Colonic mucosa (tissue), 4 donors: ENCODE measurements at regions not wholly inside any gene's neighbourhood (a gene's known extent, or its start where the extent isn't known, plus 50 kb on each side); places are given as distances from the start of the nearest gene placed in this dataset.

ENCODE experiments used
- DNase-seq: peaks from one replicate; pipeline ENCODE4 v3.0.0-alpha.2; 2020
- H3K27ac ChIP-seq: fragments of 200-600 bp; one replicate; pipeline ENCODE4 v1.8.0; 2021
- H3K27me3 ChIP-seq: fragments of 200-600 bp; one replicate; pipeline ENCODE4 v1.8.0; 2021
- H3K36me3 ChIP-seq: fragments of 200-600 bp; one replicate; pipeline ENCODE4 v1.8.0; 2021
- H3K4me1 ChIP-seq: fragments of 200-600 bp; one replicate; pipeline ENCODE4 v1.8.0; 2021; ENCODE audit warnings: mild to moderate bottlenecking
- H3K4me3 ChIP-seq: fragments of 200-600 bp; one replicate; pipeline ENCODE4 v1.8.0; 2021
- H3K9ac ChIP-seq, 2 donors: one replicate each; pipeline ENCODE4 v1.7.0; 2013; ENCODE audit warnings: control low read depth in 2 of 2, low read depth in 2 of 2, low read length in 2 of 2
- H3K9me3 ChIP-seq: fragments of 200-600 bp; one replicate; pipeline ENCODE4 v1.8.0; 2021
- intact Hi-C: fragments of 100-400 bp; cut with DNase I; formaldehyde crosslinking; loops from one replicate; pipeline ENCODE4 v1.14.1; 2022
- TF ChIP-seq, protein P1 (sequence below): fragments of 200-600 bp; IDR thresholded peaks from one replicate; pipeline ENCODE4 v1.8.0; 2022; ENCODE audit warnings: antibody characterized with exemption, mild to moderate bottlenecking
- donor health status: healthy.
- donor health status: DM: no; HTN: no; CAD: no.
- donor health status: DM: no; HTN: no; CAD: no.

- intact Hi-C loops: no loop called here
These were observed 436.7 kb upstream of the KIF2A start for GRCh38 chr5:61869333-61869732.

DNA sequence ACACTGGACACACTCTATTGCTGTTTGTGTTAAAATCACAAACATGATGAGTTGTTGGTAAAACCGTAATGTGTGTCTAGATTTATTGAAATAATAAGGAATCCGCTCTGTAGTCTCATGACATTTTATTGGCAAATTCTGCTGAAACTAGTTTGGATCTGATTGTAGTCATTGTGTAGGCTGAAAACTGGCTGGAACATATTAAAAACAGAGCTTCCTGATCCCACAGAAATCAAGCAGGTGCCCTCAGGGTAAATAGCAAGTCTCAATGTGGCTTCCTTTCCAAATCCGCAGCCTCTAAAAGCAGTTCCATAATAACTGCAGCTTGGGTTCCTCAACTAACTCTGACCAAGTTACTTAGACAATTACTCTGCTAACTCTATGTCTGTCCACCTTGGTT lies 427.5 kb upstream of the KIF2A start:
- H3K9me3 ChIP-seq: no peaks in the 10 kb centered on the region
- no peaks in the 10 kb centered on the region for H3K36me3 ChIP-seq
- no peak overlapping the region for H3K27ac ChIP-seq
- H3K4me3 ChIP-seq: no peak overlapping the region
- TF ChIP-seq, protein P1, sequence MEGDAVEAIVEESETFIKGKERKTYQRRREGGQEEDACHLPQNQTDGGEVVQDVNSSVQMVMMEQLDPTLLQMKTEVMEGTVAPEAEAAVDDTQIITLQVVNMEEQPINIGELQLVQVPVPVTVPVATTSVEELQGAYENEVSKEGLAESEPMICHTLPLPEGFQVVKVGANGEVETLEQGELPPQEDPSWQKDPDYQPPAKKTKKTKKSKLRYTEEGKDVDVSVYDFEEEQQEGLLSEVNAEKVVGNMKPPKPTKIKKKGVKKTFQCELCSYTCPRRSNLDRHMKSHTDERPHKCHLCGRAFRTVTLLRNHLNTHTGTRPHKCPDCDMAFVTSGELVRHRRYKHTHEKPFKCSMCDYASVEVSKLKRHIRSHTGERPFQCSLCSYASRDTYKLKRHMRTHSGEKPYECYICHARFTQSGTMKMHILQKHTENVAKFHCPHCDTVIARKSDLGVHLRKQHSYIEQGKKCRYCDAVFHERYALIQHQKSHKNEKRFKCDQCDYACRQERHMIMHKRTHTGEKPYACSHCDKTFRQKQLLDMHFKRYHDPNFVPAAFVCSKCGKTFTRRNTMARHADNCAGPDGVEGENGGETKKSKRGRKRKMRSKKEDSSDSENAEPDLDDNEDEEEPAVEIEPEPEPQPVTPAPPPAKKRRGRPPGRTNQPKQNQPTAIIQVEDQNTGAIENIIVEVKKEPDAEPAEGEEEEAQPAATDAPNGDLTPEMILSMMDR: no peak
- intact Hi-C loops: no loop called here
- DNase-seq: no peak
- no peaks in the 10 kb centered on the region for H3K4me1 ChIP-seq
- H3K27me3 ChIP-seq: no peaks in the 10 kb centered on the region
- H3K9ac ChIP-seq: no peak overlapping the region

More at GRCh38 chr5:61869333-61869732, 436.7 kb upstream of the KIF2A start:
- Histone ChIP-seq H3K9ac (no peak overlapping the region), H3K4me3 (no peak overlapping the region), H3K9me3 (no peaks in the 10 kb centered on the region), H3K27me3 (no peaks in the 10 kb centered on the region), H3K36me3 (no peaks in the 10 kb centered on the region), H3K4me1 (no peaks in the 10 kb centered on the region), H3K27ac (no peak overlapping the region)
- no peak for DNase-seq
- TF ChIP-seq, protein P1: no peak

DNA sequence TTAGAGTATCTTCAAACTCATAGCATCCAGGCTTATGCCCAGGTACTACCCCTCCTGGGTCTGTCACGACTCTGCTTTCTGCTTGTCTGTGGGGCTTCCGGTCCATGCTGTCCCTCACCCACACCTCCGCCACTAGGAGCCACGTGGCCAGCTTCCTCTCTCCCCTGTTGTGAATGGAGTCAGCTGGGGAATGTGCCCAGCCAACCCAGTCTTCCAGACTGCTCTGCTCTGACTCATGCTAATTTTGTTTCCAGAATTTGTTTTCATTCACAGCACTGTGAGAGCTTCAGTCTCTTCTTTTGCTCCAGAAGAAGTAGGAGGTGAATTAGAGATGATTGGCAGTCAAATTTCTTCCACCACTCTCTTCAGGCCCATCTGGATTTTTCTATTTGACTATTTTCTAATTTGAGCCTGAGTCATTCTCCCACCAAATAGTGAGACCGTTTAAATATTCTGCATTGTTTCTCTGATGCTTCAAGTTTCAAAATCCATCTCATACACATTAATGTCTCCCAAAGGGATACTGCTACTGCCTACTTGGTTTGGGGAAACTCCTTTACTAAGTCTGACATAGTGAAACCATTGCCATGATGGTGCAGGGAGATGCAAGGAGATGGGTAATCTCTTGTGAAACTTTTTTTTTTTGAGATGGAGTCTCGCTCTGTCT lies 424.1 kb upstream of the KIF2A start:
- Histone ChIP-seq H3K9me3 (no peaks in the 10 kb centered on the region), H3K27ac (no peak overlapping the region), H3K4me3 (no peak overlapping the region), H3K9ac (no peak overlapping the region), H3K4me1 (no peaks in the 10 kb centered on the region), H3K36me3 (no peaks in the 10 kb centered on the region), H3K27me3 (no peaks in the 10 kb centered on the region)
- intact Hi-C loops: no loop called here
- DNase-seq: no peak
- TF ChIP-seq, protein P1: no peak

DNA sequence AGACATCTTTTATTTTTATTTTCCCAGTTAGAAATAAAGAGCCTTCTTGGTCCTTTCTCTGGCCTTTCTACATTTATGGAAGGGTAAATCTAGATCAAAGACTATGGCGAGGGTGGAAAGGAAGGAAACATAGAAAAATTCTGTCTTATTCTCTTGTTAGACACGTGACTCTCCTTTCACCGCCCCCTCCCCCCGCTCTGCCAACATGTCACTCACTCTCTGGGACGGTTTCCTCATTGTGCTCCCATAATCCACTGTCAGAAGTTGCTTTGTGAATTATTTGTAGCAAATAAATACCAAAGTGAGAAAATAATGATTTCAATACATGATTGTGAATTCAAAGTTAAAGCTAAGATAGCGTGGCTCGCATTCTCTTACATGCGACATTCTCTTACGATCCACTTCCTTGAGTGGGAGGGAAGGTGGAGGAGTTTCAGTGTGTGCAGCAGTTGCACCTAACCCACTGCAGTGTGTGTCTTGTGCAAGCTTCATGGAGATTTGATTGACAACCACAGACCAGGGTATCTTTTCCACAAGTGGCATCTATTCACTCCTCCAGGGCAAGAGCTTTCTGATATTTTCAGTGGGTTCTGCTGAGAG lies 423.0 kb upstream of the KIF2A start:
- H3K4me1 ChIP-seq: no peaks in the 10 kb centered on the region
- TF ChIP-seq, protein P1: no peak
- H3K27ac ChIP-seq: no peak overlapping the region
- H3K36me3 ChIP-seq: no peaks in the 10 kb centered on the region
- no peak for DNase-seq
- no peaks in the 10 kb centered on the region for H3K27me3 ChIP-seq
- intact Hi-C loops: no loop called here
- no peak overlapping the region for H3K9ac ChIP-seq
- no peaks in the 10 kb centered on the region for H3K9me3 ChIP-seq
- H3K4me3 ChIP-seq: no peak overlapping the region

- Histone ChIP-seq H3K9ac (no peak overlapping the region), H3K4me3 (no peak overlapping the region), H3K9me3 (no peaks in the 10 kb centered on the region), H3K36me3 (no peaks in the 10 kb centered on the region), H3K27me3 (no peaks in the 10 kb centered on the region), H3K4me1 (no peaks in the 10 kb centered on the region), H3K27ac (no peak overlapping the region)
- DNase-seq: no peak
- intact Hi-C loops: no loop called here
- TF ChIP-seq, protein P1: no peak
These were observed 421.7 kb upstream of the KIF2A start for GRCh38 chr5:61884252-61884855.
